ENCODE measurements at regions not wholly inside any gene's neighbourhood (a gene's known extent, or its start where the extent isn't known, plus 50 kb on each side); places are given as distances from the start of the nearest gene placed in this dataset.
A peak's percentile ranks its signal among the peaks of the same experiment; 100 is the strongest.

GRCh38 chr2:77604953-77605929 is 83.1 kb upstream of the LRRTM4 start (continued):
- TF ChIP-seq REXO4 (CRISPR knock-in tag; IDR thresholded peaks at IDR 0.05; ENCODE audit: borderline replicate concordance) (no peak), KAT2B (IDR thresholded peaks at IDR 0.05; ENCODE audit: borderline replicate concordance, low read depth, low read length) (no peak), ZBTB8A (CRISPR knock-in tag; IDR thresholded peaks at IDR 0.05; ENCODE audit: borderline replicate concordance, low read depth) (no peak), ZNF781 (CRISPR knock-in tag; IDR thresholded peaks at IDR 0.05; ENCODE audit: borderline replicate concordance, not compliant biosample characterization) (no peak), ZNF281 (CRISPR knock-in tag; IDR thresholded peaks at IDR 0.05; ENCODE audit: borderline replicate concordance) (no peak), PHF5A (CRISPR knock-in tag; IDR thresholded peaks at IDR 0.05; ENCODE audit: low read depth, unreplicated experiment) (no peak), SKI (IDR thresholded peaks at IDR 0.05; ENCODE audit: partially characterized antibody) (no peak), NPAS2 (CRISPR knock-in tag; IDR thresholded peaks at IDR 0.05; ENCODE audit: borderline replicate concordance) (no peak), SMAD1 (CRISPR knock-in tag; IDR thresholded peaks at IDR 0.05; ENCODE audit: borderline replicate concordance, low read depth) (no peak), HOXA7 (CRISPR knock-in tag; IDR thresholded peaks at IDR 0.05) (no peak), THAP8 (CRISPR knock-in tag; IDR thresholded peaks at IDR 0.05; ENCODE audit: borderline replicate concordance) (no peak), DNMT1 (CRISPR knock-in tag; IDR thresholded peaks at IDR 0.05) (no peak), ZNF563 (CRISPR knock-in tag; IDR thresholded peaks at IDR 0.05) (no peak), POLR2AphosphoS2 (IDR thresholded peaks at IDR 0.05; ENCODE audit: low read depth, low read length) (no peak), PPARG (CRISPR knock-in tag; conservative IDR thresholded peaks at IDR 0.05) (no peak), NFKB2 (CRISPR knock-in tag; IDR thresholded peaks at IDR 0.05; ENCODE audit: borderline replicate concordance) (no peak), ZNF264 (CRISPR knock-in tag; IDR thresholded peaks at IDR 0.05) (no peak), HNF1B (CRISPR knock-in tag; IDR thresholded peaks at IDR 0.05) (peak; percentile 72; the same call in 1 of the 2 replicates), ZNF576 (CRISPR knock-in tag; IDR thresholded peaks at IDR 0.05) (no peak), ZNF672 (CRISPR knock-in tag; IDR thresholded peaks at IDR 0.05) (no peak), ZNF33B (CRISPR knock-in tag; IDR thresholded peaks at IDR 0.05) (no peak), FOXO1 (CRISPR knock-in tag; IDR thresholded peaks at IDR 0.05) (no peak), TFDP2 (CRISPR knock-in tag; IDR thresholded peaks at IDR 0.05) (no peak)

All from HepG2 (cell line).